Neural progenitor cell (in vitro differentiated cells): ENCODE measurements at regions not wholly inside any gene's neighbourhood (a gene's known extent, or its start where the extent isn't known, plus 50 kb on each side); places are given as distances from the start of the nearest gene placed in this dataset.

Experiments used
- CTCF ChIP-seq: fragments of 200-600 bp; sonication (generic); IDR thresholded peaks from 2 replicates; pipeline ENCODE4 v1.5.1; 2017; ENCODE audit warnings: antibody characterized with exemption, mild to moderate bottlenecking
- EZH2 ChIP-seq: fragments of 200-600 bp; sonication (generic); IDR thresholded peaks from 2 replicates; pipeline ENCODE4 v1.6.1; 2017; ENCODE audit warnings: antibody characterized with exemption, mild to moderate bottlenecking, moderate library complexity
- EZH2phosphoT487 ChIP-seq: fragments of 200-600 bp; sonication (generic); IDR thresholded peaks from 2 replicates; pipeline ENCODE4 v1.6.1; 2017; ENCODE audit warnings: antibody characterized with exemption

GRCh38 chr16:6856578-6856977 lies 476.1 kb upstream of the RBFOX1 start:
- TF ChIP-seq CTCF (no peak), EZH2 (no peak), EZH2phosphoT487 (no peak)
